Activated T-helper 17 cell treated with anti-CD3 and anti-CD28 coated beads, Interleukin-2, amount 50 U/mL, for 72 hours (primary cell): ENCODE measurements at regions not wholly inside any gene's neighbourhood (a gene's known extent, or its start where the extent isn't known, plus 50 kb on each side); places are given as distances from the start of the nearest gene placed in this dataset.

Experiments used
- ATAC-seq: fragments of 150-1000 bp; cut with Tn5 transposase; replicated peaks from 2 replicates; pipeline ENCODE4 v1.10.0; 2021; ENCODE audit warnings: mild to moderate bottlenecking, moderate library complexity
- H3K27ac Mint-ChIP-seq: one replicate; pipeline ENCODE4 v1.8.0; 2022; ENCODE audit warnings: mixed read lengths
- H3K27me3 Mint-ChIP-seq: one replicate; pipeline ENCODE4 v1.8.0; 2022; ENCODE audit warnings: mixed read lengths
- H3K36me3 Mint-ChIP-seq: one replicate; pipeline ENCODE4 v1.8.0; 2022; ENCODE audit warnings: low read depth, mild to moderate bottlenecking, mixed read lengths
- H3K4me1 Mint-ChIP-seq: one replicate; pipeline ENCODE4 v1.8.0; 2022; ENCODE audit warnings: mixed read lengths
- H3K4me3 Mint-ChIP-seq: one replicate; pipeline ENCODE4 v1.8.0; 2022; ENCODE audit warnings: mild to moderate bottlenecking, mixed read lengths
- H3K9me3 Mint-ChIP-seq: one replicate; pipeline ENCODE4 v1.8.0; 2022; ENCODE audit warnings: mixed read lengths

DNA sequence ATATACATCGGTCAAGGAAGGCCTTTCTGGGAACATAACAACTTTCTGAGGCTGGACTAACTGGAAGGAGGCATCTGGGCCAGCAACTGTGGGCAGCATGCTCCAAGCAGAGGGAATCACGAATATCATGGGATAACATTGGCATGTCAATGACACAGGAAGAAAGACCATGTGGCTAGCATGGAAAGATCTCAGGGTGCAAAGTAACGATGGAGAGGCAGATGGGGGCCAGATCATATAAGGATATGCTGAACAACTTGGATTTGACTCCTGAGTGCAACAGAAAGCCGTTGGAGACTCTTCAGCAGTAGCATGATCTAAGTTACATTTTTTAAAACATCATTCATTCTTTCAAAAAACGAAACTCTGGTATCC is 133.6 kb downstream of the FOXI3 start:
- no peaks in the 10 kb centered on the region for H3K4me1 Mint-ChIP-seq
- no peak for ATAC-seq
- H3K27ac Mint-ChIP-seq, result no peak overlapping the region
- no peak overlapping the region for H3K4me3 Mint-ChIP-seq
- no peaks in the 10 kb centered on the region for H3K36me3 Mint-ChIP-seq
- no peaks in the 10 kb centered on the region for H3K9me3 Mint-ChIP-seq
- H3K27me3 Mint-ChIP-seq, result peaks cover 12% of the 10 kb centered on the region

GRCh38 chr2:88318071-88318955 is 134.2 kb downstream of the FOXI3 start:
- Mint-ChIP-seq H3K27ac (no peak overlapping the region), H3K27me3 (peaks cover 12% of the 10 kb centered on the region), H3K4me3 (no peak overlapping the region), H3K4me1 (no peaks in the 10 kb centered on the region), H3K9me3 (no peaks in the 10 kb centered on the region), H3K36me3 (no peaks in the 10 kb centered on the region)
- ATAC-seq, result no peak

DNA sequence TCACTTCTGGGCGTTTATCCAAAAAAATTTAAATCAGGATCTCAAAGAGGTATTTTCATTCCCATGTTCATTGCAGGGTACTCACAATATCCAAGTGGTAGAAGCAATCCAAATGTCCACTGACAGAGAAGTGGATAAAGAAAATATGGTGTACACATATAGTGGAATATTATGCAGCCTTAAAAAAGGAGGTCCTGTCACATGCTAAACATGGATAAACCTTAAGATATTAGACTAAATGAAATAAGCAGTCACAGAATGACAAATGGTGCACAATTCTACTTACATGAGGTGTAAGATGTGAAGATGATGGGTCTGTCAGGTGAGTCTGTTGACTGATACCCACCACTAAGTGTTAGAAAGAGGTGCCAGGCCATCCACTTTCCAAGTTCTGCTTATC is 140.6 kb downstream of the THNSL2 start:
- Mint-ChIP-seq H3K4me1 (no peaks in the 10 kb centered on the region), H3K36me3 (no peaks in the 10 kb centered on the region), H3K9me3 (no peaks in the 10 kb centered on the region), H3K27ac (no peak overlapping the region), H3K27me3 (no peaks in the 10 kb centered on the region), H3K4me3 (no peak overlapping the region)
- no peak for ATAC-seq

- no peak overlapping the region for H3K4me3 Mint-ChIP-seq
Measured at GRCh38 chr2:88307817-88308216, 137.7 kb downstream of the THNSL2 start.

GRCh38 chr2:88303865-88304264 is 133.7 kb downstream of the THNSL2 start:
- Mint-ChIP-seq H3K27me3 (peaks cover 18% of the 10 kb centered on the region), H3K9me3 (no peaks in the 10 kb centered on the region), H3K36me3 (no peaks in the 10 kb centered on the region), H3K27ac (no peak overlapping the region), H3K4me3 (no peak overlapping the region), H3K4me1 (no peaks in the 10 kb centered on the region)
- no peak for ATAC-seq

More at GRCh38 chr2:88307817-88308216, 137.7 kb downstream of the THNSL2 start:
- Mint-ChIP-seq H3K4me1 (no peaks in the 10 kb centered on the region), H3K27me3 (peaks cover 14% of the 10 kb centered on the region), H3K9me3 (no peaks in the 10 kb centered on the region), H3K36me3 (no peaks in the 10 kb centered on the region), H3K27ac (no peak overlapping the region)
- ATAC-seq, result peak; percentile 16

DNA sequence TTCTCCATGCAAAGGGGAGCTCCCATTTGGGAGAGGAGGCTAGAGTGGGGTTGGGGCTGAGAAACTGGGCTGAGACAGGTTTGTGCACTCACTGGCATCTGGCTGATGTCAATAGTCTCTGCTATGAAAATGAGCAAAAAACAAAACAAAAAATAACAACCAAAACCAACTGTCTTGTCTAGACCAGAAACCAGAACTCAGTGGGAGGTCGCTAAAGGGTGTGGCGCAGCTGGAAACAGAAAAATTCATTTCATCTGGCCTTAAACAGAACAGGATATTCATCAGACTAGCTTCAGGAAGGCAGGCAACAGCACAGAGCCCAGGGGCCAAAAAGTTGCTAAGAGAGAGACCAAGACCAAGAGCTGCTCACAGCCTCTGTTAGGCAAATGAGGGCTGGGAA is 126.1 kb downstream of the THNSL2 start:
- Mint-ChIP-seq H3K27me3 (no peaks in the 10 kb centered on the region), H3K36me3 (no peaks in the 10 kb centered on the region), H3K27ac (no peak overlapping the region), H3K9me3 (no peaks in the 10 kb centered on the region), H3K4me3 (no peak overlapping the region), H3K4me1 (no peaks in the 10 kb centered on the region)
- ATAC-seq, result no peak

GRCh38 chr2:88283886-88284592 is 113.9 kb downstream of the THNSL2 start:
- Mint-ChIP-seq H3K9me3 (no peaks in the 10 kb centered on the region), H3K27me3 (peaks cover 31% of the 10 kb centered on the region), H3K4me3 (no peak overlapping the region), H3K27ac (no peak overlapping the region), H3K36me3 (no peaks in the 10 kb centered on the region), H3K4me1 (no peaks in the 10 kb centered on the region)
- no peak for ATAC-seq

GRCh38 chr2:88281302-88282217 is 111.4 kb downstream of the THNSL2 start:
- ATAC-seq, result no peak
- H3K27ac Mint-ChIP-seq, result no peak overlapping the region
- no peak overlapping the region for H3K4me3 Mint-ChIP-seq
- H3K36me3 Mint-ChIP-seq, result no peaks in the 10 kb centered on the region
- H3K4me1 Mint-ChIP-seq, result no peaks in the 10 kb centered on the region
- peaks cover 23% of the 10 kb centered on the region for H3K27me3 Mint-ChIP-seq
- no peaks in the 10 kb centered on the region for H3K9me3 Mint-ChIP-seq

DNA sequence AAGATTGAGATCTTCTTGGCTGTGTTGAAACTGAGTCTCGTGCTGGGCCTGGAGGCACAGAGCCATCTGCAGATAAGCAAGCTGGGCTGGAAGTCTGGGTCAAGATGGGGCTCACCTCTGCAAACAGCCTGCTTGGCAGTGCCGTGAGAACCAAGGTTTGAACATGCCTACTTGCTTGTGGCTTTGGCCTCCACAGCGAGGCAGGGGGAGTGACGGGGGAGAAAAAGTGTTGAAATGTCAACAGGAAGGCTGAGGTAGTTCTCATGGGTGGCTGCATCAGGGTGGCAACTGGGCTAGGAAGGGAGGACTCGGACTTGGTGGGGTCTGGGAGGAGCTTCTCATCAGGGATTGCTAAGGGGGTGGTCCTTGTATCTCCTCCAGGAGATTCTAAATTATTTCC is 99.7 kb downstream of the THNSL2 start:
- no peak overlapping the region for H3K4me3 Mint-ChIP-seq
- H3K36me3 Mint-ChIP-seq, result no peaks in the 10 kb centered on the region
- H3K27ac Mint-ChIP-seq, result no peak overlapping the region
- ATAC-seq, result no peak
- peaks cover 6% of the 10 kb centered on the region for H3K4me1 Mint-ChIP-seq
- H3K27me3 Mint-ChIP-seq, result no peaks in the 10 kb centered on the region
- no peaks in the 10 kb centered on the region for H3K9me3 Mint-ChIP-seq

GRCh38 chr2:88265352-88266303 is 95.5 kb downstream of the THNSL2 start:
- H3K27ac Mint-ChIP-seq, result peak overlapping the region; percentile 77
- H3K36me3 Mint-ChIP-seq, result no peaks in the 10 kb centered on the region
- peaks cover 7% of the 10 kb centered on the region for H3K27me3 Mint-ChIP-seq
- no peak overlapping the region for H3K4me3 Mint-ChIP-seq
- peak; percentile 98 for ATAC-seq
- H3K9me3 Mint-ChIP-seq, result no peaks in the 10 kb centered on the region
- H3K4me1 Mint-ChIP-seq, result peaks cover 6% of the 10 kb centered on the region

- H3K4me1 Mint-ChIP-seq, result peaks cover 6% of the 10 kb centered on the region
Measured at GRCh38 chr2:88263861-88264260, 93.7 kb downstream of the THNSL2 start.

DNA sequence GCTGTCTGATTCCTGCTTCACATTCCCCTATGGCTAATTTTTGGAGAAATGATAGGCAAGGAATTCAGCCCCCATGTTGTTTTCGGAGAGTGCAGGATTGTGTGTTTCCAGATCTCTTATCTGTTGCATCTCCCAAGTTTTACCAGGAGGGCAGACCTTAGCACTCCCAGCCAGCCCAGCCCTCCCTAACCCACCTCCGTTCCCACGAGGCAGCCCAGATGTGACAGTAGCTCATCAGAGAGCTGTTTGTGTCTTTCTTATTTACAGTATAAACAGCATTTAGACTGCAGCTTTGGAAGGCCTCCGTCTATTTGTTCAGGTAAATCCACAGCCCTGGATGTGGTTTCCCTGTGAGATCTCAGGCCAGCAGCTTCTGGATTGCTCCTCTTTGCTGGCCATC is 91.6 kb downstream of the THNSL2 start:
- H3K4me1 Mint-ChIP-seq, result peaks cover 6% of the 10 kb centered on the region
- peaks cover 7% of the 10 kb centered on the region for H3K27me3 Mint-ChIP-seq
- H3K27ac Mint-ChIP-seq, result no peak overlapping the region
- H3K36me3 Mint-ChIP-seq, result no peaks in the 10 kb centered on the region
- no peak for ATAC-seq
- H3K9me3 Mint-ChIP-seq, result no peaks in the 10 kb centered on the region
- H3K4me3 Mint-ChIP-seq, result no peak overlapping the region

More at GRCh38 chr2:88263861-88264260, 93.7 kb downstream of the THNSL2 start:
- no peak overlapping the region for H3K27ac Mint-ChIP-seq
- H3K27me3 Mint-ChIP-seq, result peaks cover 7% of the 10 kb centered on the region
- ATAC-seq, result no peak
- H3K4me3 Mint-ChIP-seq, result no peak overlapping the region
- no peaks in the 10 kb centered on the region for H3K36me3 Mint-ChIP-seq
- H3K9me3 Mint-ChIP-seq, result no peaks in the 10 kb centered on the region

- Mint-ChIP-seq H3K27ac (no peak overlapping the region), H3K9me3 (peaks cover 4% of the 10 kb centered on the region), H3K4me3 (no peak overlapping the region), H3K4me1 (no peaks in the 10 kb centered on the region), H3K36me3 (no peaks in the 10 kb centered on the region), H3K27me3 (peaks cover 5% of the 10 kb centered on the region)
- no peak for ATAC-seq
Measured at GRCh38 chr2:88258208-88258607, 88.1 kb downstream of the THNSL2 start.
